Esophagus squamous epithelium (tissue), 4 donors: ENCODE measurements at regions not wholly inside any gene's neighbourhood (a gene's known extent, or its start where the extent isn't known, plus 50 kb on each side); places are given as distances from the start of the nearest gene placed in this dataset.

ENCODE experiments used
- POLR2A ChIP-seq, 4 donors: fragments of 450-650 bp; IDR thresholded peaks; one replicate each; pipeline ENCODE4 v1.6.1; 2017; ENCODE audit warnings: antibody characterized with exemption in 4 of 4, mild to moderate bottlenecking in 4 of 4, moderate library complexity in 3 of 4
- TF ChIP-seq, protein P1 (sequence below), 6 experiments: fragments of 450-650 bp in 4 of 6; fragments of 200-600 bp in 2 of 6; sonication (generic) in 2 of 6; IDR thresholded peaks; one replicate each; pipeline ENCODE4 v1.5.1; 2016 to 2019; ENCODE audit warnings: antibody characterized with exemption in 6 of 6, mild to moderate bottlenecking in 4 of 6, moderate library complexity in 4 of 6

DNA sequence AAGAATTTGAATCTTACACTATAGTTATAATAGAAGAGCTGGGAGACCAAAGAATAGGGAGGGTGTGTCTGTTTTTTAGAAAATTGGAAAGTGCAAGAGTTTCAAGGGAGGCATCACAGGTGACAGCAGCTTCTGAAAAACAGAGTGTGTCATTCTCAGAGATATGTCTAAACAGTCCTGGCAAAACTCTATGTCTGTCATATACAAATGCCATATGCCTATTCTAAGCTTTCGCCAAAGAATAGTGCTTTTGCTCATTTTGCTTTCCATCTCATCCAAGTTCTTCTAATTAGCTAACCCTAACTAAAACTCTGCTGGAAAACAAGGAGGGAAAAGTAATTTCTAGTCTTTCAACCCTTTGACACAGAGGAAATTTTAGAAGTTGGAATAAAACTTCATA lies 388.0 kb upstream of the TYRP1 start:
- TF ChIP-seq, protein P1, sequence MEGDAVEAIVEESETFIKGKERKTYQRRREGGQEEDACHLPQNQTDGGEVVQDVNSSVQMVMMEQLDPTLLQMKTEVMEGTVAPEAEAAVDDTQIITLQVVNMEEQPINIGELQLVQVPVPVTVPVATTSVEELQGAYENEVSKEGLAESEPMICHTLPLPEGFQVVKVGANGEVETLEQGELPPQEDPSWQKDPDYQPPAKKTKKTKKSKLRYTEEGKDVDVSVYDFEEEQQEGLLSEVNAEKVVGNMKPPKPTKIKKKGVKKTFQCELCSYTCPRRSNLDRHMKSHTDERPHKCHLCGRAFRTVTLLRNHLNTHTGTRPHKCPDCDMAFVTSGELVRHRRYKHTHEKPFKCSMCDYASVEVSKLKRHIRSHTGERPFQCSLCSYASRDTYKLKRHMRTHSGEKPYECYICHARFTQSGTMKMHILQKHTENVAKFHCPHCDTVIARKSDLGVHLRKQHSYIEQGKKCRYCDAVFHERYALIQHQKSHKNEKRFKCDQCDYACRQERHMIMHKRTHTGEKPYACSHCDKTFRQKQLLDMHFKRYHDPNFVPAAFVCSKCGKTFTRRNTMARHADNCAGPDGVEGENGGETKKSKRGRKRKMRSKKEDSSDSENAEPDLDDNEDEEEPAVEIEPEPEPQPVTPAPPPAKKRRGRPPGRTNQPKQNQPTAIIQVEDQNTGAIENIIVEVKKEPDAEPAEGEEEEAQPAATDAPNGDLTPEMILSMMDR (IDR thresholded peaks at IDR 0.05), result no peak
- no peak for TF ChIP-seq POLR2A (IDR thresholded peaks at IDR 0.05)
